Neural progenitor cell (in vitro differentiated cells): ENCODE measurements at regions not wholly inside any gene's neighbourhood (a gene's known extent, or its start where the extent isn't known, plus 50 kb on each side); places are given as distances from the start of the nearest gene placed in this dataset.

ENCODE experiments used
- DNase-seq: peaks from one replicate; pipeline ENCODE4 v3.0.0-alpha.2; 2016; ENCODE audit warnings: low spot score
- H2AFZ ChIP-seq: fragments of 200-600 bp; sonication (generic); replicated peaks from 2 replicates; pipeline ENCODE4 v1.6.1; 2016; ENCODE audit warnings: antibody characterized with exemption
- H3F3A ChIP-seq: fragments of 200-600 bp; sonication (generic); 2 replicates; pipeline ENCODE4 v1.6.1; 2016; ENCODE audit warnings: antibody characterized with exemption, low read depth
- H3K27ac ChIP-seq: fragments of 200-600 bp; sonication (generic); 2 replicates; pipeline ENCODE4 v1.5.1; 2016; ENCODE audit warnings: mild to moderate bottlenecking
- H3K27me3 ChIP-seq: fragments of 200-600 bp; sonication (generic); 2 replicates; pipeline ENCODE4 v1.6.1; 2016; ENCODE audit warnings: mild to moderate bottlenecking, moderate library complexity
- H3K36me3 ChIP-seq: fragments of 200-600 bp; sonication (generic); 2 replicates; pipeline ENCODE4 v1.5.1; 2016
- H3K4me1 ChIP-seq: fragments of 200-600 bp; sonication (generic); 2 replicates; pipeline ENCODE4 v1.6.1; 2016; ENCODE audit warnings: mixed run types
- H3K4me2 ChIP-seq: fragments of 200-600 bp; sonication (generic); 2 replicates; pipeline ENCODE4 v1.6.1; 2016
- H3K4me3 ChIP-seq: fragments of 200-600 bp; sonication (generic); 2 replicates; pipeline ENCODE4 v1.5.1; 2016
- H3K79me2 ChIP-seq: fragments of 200-600 bp; sonication (generic); 2 replicates; pipeline ENCODE4 v1.6.1; 2016; ENCODE audit warnings: low read depth
- H3K9ac ChIP-seq: fragments of 200-600 bp; sonication (generic); 2 replicates; pipeline ENCODE4 v1.6.1; 2016
- H3K9me3 ChIP-seq: fragments of 200-600 bp; sonication (generic); 2 replicates; pipeline ENCODE4 v1.5.1; 2016; ENCODE audit warnings: low read depth
- H4K20me1 ChIP-seq: fragments of 200-600 bp; sonication (generic); 2 replicates; pipeline ENCODE4 v1.6.1; 2016; ENCODE audit warnings: low read depth
- H3K27ac Mint-ChIP-seq: 3 replicates; pipeline ENCODE4 v1.8.0; 2021; ENCODE audit warnings: mixed read lengths
- H3K27me3 Mint-ChIP-seq: 2 replicates; pipeline ENCODE4 v1.8.0; 2022; ENCODE audit warnings: low read depth, mild to moderate bottlenecking, inconsistent platforms, moderate library complexity, mixed read lengths; ENCODE audit not compliant: insufficient read depth
- H3K36me3 Mint-ChIP-seq: 3 replicates; pipeline ENCODE4 v1.8.0; 2021; ENCODE audit warnings: mixed read lengths
- H3K4me1 Mint-ChIP-seq: 3 replicates; pipeline ENCODE4 v1.8.0; 2021; ENCODE audit warnings: mixed read lengths
- H3K4me3 Mint-ChIP-seq: 3 replicates; pipeline ENCODE4 v1.8.0; 2021; ENCODE audit warnings: mild to moderate bottlenecking, moderate library complexity, mixed read lengths
- H3K9me3 Mint-ChIP-seq: 3 replicates; pipeline ENCODE4 v1.8.0; 2020; ENCODE audit warnings: mixed read lengths
- CTCF ChIP-seq: fragments of 200-600 bp; sonication (generic); IDR thresholded peaks from 2 replicates; pipeline ENCODE4 v1.5.1; 2017; ENCODE audit warnings: antibody characterized with exemption, mild to moderate bottlenecking
- EZH2 ChIP-seq: fragments of 200-600 bp; sonication (generic); IDR thresholded peaks from 2 replicates; pipeline ENCODE4 v1.6.1; 2017; ENCODE audit warnings: antibody characterized with exemption, mild to moderate bottlenecking, moderate library complexity
- EZH2phosphoT487 ChIP-seq: fragments of 200-600 bp; sonication (generic); IDR thresholded peaks from 2 replicates; pipeline ENCODE4 v1.6.1; 2017; ENCODE audit warnings: antibody characterized with exemption

GRCh38 chr20:41892031-41892430, 273.9 kb upstream of the CHD6 start:
- no peak for DNase-seq
- Histone ChIP-seq H3K9ac (no peak overlapping the region), H3K27me3 (no peaks in the 10 kb centered on the region), H3K9me3 (no peaks in the 10 kb centered on the region), H2AFZ (no peak overlapping the region), H3K4me1 (peaks cover 23% of the 10 kb centered on the region), H3K79me2 (no peaks in the 10 kb centered on the region), H3F3A (peaks cover 10% of the 10 kb centered on the region), H3K4me2 (no peak overlapping the region), H3K36me3 (no peaks in the 10 kb centered on the region), H4K20me1 (no peaks in the 10 kb centered on the region), H3K4me3 (no peak overlapping the region), H3K27ac (no peak overlapping the region)
- H3K4me1 Mint-ChIP-seq, result peaks cover 28% of the 10 kb centered on the region
- H3K27ac Mint-ChIP-seq, result no peak overlapping the region
- no peaks in the 10 kb centered on the region for H3K36me3 Mint-ChIP-seq
- H3K4me3 Mint-ChIP-seq, result no peak overlapping the region
- peaks cover 24% of the 10 kb centered on the region for H3K27me3 Mint-ChIP-seq
- TF ChIP-seq EZH2phosphoT487, result no peak
- TF ChIP-seq CTCF, result no peak
- TF ChIP-seq EZH2, result no peak
- H3K9me3 Mint-ChIP-seq, result peaks cover 2% of the 10 kb centered on the region

- Mint-ChIP-seq H3K27me3 (peaks cover 20% of the 10 kb centered on the region), H3K9me3 (peaks cover 2% of the 10 kb centered on the region), H3K27ac (peak overlapping the region; percentile 79), H3K4me3 (peak overlapping the region; percentile 55), H3K4me1 (peaks cover 28% of the 10 kb centered on the region), H3K36me3 (no peaks in the 10 kb centered on the region)
- H3F3A ChIP-seq, result peaks cover 10% of the 10 kb centered on the region
- no peak overlapping the region for H3K4me3 ChIP-seq
- H3K9ac ChIP-seq, result no peak overlapping the region
- no peak for DNase-seq
- peak overlapping the region; percentile 44 for H3K27ac ChIP-seq
- no peaks in the 10 kb centered on the region for H3K9me3 ChIP-seq
- TF ChIP-seq EZH2phosphoT487 (no peak), CTCF (no peak), EZH2 (no peak)
- no peaks in the 10 kb centered on the region for H3K79me2 ChIP-seq
- H3K27me3 ChIP-seq, result no peaks in the 10 kb centered on the region
- H4K20me1 ChIP-seq, result no peaks in the 10 kb centered on the region
- no peaks in the 10 kb centered on the region for H3K36me3 ChIP-seq
- no peak overlapping the region for H2AFZ ChIP-seq
- no peak overlapping the region for H3K4me2 ChIP-seq
- H3K4me1 ChIP-seq, result peaks cover 23% of the 10 kb centered on the region
Observed at GRCh38 chr20:41889844-41890224, 271.7 kb upstream of the CHD6 start.

- H3K9me3 Mint-ChIP-seq, result peaks cover 2% of the 10 kb centered on the region
- peak; percentile 13 for TF ChIP-seq CTCF
- no peak for TF ChIP-seq EZH2phosphoT487
- peaks cover 14% of the 10 kb centered on the region for H3K27me3 Mint-ChIP-seq
- Histone ChIP-seq H3K9ac (no peak overlapping the region), H3F3A (peaks cover 10% of the 10 kb centered on the region), H3K4me2 (no peak overlapping the region), H3K4me1 (peaks cover 23% of the 10 kb centered on the region), H3K36me3 (no peaks in the 10 kb centered on the region), H2AFZ (no peak overlapping the region), H4K20me1 (no peaks in the 10 kb centered on the region), H3K9me3 (no peaks in the 10 kb centered on the region), H3K4me3 (no peak overlapping the region), H3K79me2 (no peaks in the 10 kb centered on the region), H3K27ac (peak overlapping the region; percentile 44), H3K27me3 (no peaks in the 10 kb centered on the region)
- H3K4me3 Mint-ChIP-seq, result no peak overlapping the region
- peak; percentile 18 for DNase-seq
- peaks cover 26% of the 10 kb centered on the region for H3K4me1 Mint-ChIP-seq
- H3K27ac Mint-ChIP-seq, result peak overlapping the region; percentile 79
- H3K36me3 Mint-ChIP-seq, result no peaks in the 10 kb centered on the region
Observed at GRCh38 chr20:41889126-41889843, 271.1 kb upstream of the CHD6 start.
